ENCODE measurements at regions not wholly inside any gene's neighbourhood (a gene's known extent, or its start where the extent isn't known, plus 50 kb on each side); places are given as distances from the start of the nearest gene placed in this dataset.

GRCh38 chr22:26985206-26985605 lies 327.8 kb downstream of the MIAT start:
- H3K27ac Mint-ChIP-seq (ENCODE audit: unreplicated experiment), result no peak overlapping the region
- DNase-seq (ENCODE audit: low read depth, low spot score), result no peak
- no peaks in the 10 kb centered on the region for H3K36me3 Mint-ChIP-seq (ENCODE audit: low read depth)
- no peaks in the 10 kb centered on the region for H3K9me3 Mint-ChIP-seq
- peaks cover 18% of the 10 kb centered on the region for H3K27me3 Mint-ChIP-seq (ENCODE audit: low read depth)
- H3K4me3 Mint-ChIP-seq, result no peak overlapping the region
- TF ChIP-seq CTCF (conservative IDR thresholded peaks at IDR 0.05), result no peak
- H3K4me1 Mint-ChIP-seq, result no peaks in the 10 kb centered on the region

GRCh38 chr22:26985931-26986782 lies 328.8 kb downstream of the MIAT start:
- no peak overlapping the region for H3K4me3 Mint-ChIP-seq
- DNase-seq (ENCODE audit: low read depth, low spot score), result no peak
- H3K27me3 Mint-ChIP-seq (ENCODE audit: low read depth), result peaks cover 9% of the 10 kb centered on the region
- TF ChIP-seq CTCF (conservative IDR thresholded peaks at IDR 0.05), result no peak
- H3K4me1 Mint-ChIP-seq, result no peaks in the 10 kb centered on the region
- no peaks in the 10 kb centered on the region for H3K36me3 Mint-ChIP-seq (ENCODE audit: low read depth)
- H3K9me3 Mint-ChIP-seq, result no peaks in the 10 kb centered on the region
- H3K27ac Mint-ChIP-seq (ENCODE audit: unreplicated experiment), result no peak overlapping the region

- H3K36me3 Mint-ChIP-seq (ENCODE audit: low read depth), result no peaks in the 10 kb centered on the region
- H3K4me1 Mint-ChIP-seq, result no peaks in the 10 kb centered on the region
- no peak overlapping the region for H3K4me3 Mint-ChIP-seq
- H3K9me3 Mint-ChIP-seq, result no peaks in the 10 kb centered on the region
- H3K27ac Mint-ChIP-seq (ENCODE audit: unreplicated experiment), result no peak overlapping the region
- DNase-seq (ENCODE audit: low read depth, low spot score), result no peak
- no peak for TF ChIP-seq CTCF (conservative IDR thresholded peaks at IDR 0.05)
- H3K27me3 Mint-ChIP-seq (ENCODE audit: low read depth), result peaks cover 9% of the 10 kb centered on the region
Measured at GRCh38 chr22:26986884-26987283, 329.5 kb downstream of the MIAT start.

- Mint-ChIP-seq H3K36me3 (ENCODE audit: low read depth) (no peaks in the 10 kb centered on the region), H3K27me3 (ENCODE audit: low read depth) (peaks cover 4% of the 10 kb centered on the region), H3K4me1 (no peaks in the 10 kb centered on the region), H3K4me3 (no peak overlapping the region), H3K9me3 (no peaks in the 10 kb centered on the region), H3K27ac (ENCODE audit: unreplicated experiment) (no peak overlapping the region)
- DNase-seq (ENCODE audit: low read depth, low spot score), result no peak
- no peak for TF ChIP-seq CTCF (conservative IDR thresholded peaks at IDR 0.05)
Measured at GRCh38 chr22:26990503-26991189, 333.3 kb downstream of the MIAT start.

- no peak for DNase-seq (ENCODE audit: low read depth, low spot score)
- Mint-ChIP-seq H3K27ac (ENCODE audit: unreplicated experiment) (no peak overlapping the region), H3K27me3 (ENCODE audit: low read depth) (peaks cover 11% of the 10 kb centered on the region), H3K4me3 (no peak overlapping the region), H3K4me1 (no peaks in the 10 kb centered on the region), H3K9me3 (no peaks in the 10 kb centered on the region), H3K36me3 (ENCODE audit: low read depth) (no peaks in the 10 kb centered on the region)
- no peak for TF ChIP-seq CTCF (conservative IDR thresholded peaks at IDR 0.05)
Measured at GRCh38 chr22:26992556-26992955, 335.2 kb downstream of the MIAT start.
